SW480 (cell line): ENCODE measurements at regions not wholly inside any gene's neighbourhood (a gene's known extent, or its start where the extent isn't known, plus 50 kb on each side); places are given as distances from the start of the nearest gene placed in this dataset.
"Not testable (repeated sequence)": the region's sequence is repeated elsewhere in the genome, so short reads cannot be mapped to it uniquely, and the experiment has no call there.

Experiments used
- DNase-seq: peaks from one replicate; pipeline ENCODE4 v3.0.0-alpha.2; 2016; ENCODE audit warnings: low spot score

DNA sequence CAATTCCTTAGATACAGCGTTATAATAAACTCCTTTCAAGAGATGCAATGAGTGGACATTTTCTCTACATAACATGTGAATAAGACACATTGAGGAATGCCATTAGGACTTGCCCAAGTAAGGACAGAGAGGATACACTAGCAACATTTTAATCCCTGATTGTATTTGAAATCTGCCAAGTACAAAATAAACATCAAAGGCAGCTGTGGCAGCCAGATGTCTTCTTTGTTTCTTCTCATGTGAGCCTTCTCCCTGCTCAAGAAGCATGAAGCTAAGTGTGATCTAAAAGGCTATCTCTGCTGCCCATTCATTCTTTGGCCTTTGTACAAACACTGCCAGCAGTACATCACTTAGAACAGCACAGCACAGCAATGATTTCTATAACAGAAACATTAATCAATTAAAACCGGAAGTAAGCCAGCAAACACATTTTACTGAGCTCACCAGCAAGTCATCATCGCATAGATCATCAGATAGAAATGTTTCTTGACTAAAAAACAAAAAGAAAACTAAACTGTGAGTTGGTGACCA lies 364.0 kb downstream of the CNTN6 start:
- DNase-seq: no peak

DNA sequence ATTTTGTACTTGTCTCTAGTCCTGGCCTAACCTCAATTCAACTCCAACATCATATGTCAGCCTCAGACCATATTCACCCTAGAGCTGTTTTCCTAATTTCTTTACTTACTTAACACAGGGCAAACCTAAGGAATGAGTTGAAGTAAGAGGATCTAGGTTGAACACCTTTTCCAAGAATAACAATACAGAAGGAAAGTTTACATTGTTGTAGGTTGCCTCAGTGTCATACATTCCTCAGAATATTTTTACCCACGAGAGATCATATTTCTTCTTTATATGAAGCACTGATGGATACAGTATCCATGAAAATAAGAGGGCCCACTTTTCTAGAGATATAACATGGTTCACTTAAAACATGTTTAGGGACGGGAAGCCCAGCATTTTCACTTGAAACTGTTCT lies 369.5 kb downstream of the CNTN6 start:
- DNase-seq: no peak

DNA sequence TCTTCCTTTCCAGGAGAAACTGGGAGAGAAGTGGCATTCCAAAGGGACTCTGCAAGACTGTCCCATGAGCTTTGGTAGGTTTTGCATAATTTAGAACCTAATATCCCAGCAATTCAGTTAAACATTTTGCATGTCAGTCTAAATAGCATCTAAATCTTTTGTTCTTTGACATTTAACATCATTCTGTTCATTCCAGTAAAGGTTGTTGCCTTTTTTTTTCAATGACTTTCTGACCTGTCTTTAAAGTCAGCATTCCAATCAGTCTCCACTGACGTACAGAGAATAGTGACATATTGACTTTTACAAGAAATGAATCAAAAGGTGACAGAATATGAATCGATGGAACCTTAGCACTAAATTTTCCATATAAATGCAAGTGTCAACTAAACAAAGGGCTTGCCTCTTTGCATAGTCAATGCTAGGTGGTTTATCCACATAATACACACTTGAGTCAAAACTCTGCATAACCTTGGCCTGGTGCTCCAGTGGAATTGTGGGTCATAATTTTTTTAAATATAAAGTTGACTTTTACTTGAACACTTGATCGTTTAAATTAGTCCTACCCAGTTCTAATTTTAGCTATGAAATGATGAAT lies 370.1 kb downstream of the CNTN6 start:
- DNase-seq: no peak

DNA sequence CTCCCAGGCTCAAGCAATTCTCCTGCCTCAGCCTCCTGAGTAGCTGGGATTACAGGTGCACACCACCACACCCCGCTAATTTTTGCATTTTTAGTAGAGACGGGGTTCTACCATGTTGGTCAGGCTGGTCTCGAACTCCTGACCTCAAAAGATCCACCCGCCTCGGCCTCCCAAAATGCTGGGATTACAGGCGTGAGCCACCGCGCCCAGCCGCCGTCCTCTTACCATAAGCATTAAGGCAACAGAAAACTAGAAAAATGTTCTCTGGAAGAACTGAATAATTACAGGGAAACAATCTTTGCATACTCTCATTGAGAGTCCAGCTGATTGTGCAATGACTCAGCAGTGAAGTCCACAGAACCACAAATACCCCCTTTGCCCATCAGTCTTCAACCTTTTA lies 372.3 kb downstream of the CNTN6 start:
- DNase-seq: not testable (repeated sequence)

DNA sequence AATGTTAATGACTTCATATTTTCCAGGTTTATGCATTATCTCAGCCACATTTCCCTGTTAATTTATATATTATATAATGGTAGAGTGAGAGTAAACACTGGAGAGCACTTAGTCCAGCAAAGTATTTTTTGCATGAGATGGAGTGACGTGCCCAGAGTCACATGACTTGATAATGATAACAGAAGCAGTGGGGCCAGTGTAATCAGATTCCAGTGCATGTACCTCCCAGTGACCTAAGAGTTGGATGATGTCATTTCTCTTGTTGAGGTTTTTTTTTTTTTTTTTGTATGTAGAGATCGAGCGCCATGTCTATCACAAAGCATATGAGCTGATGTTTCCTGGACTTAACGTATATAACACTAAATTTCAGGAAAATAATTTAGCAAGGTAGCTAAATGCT lies 375.3 kb downstream of the CNTN6 start:
- DNase-seq: no peak

DNA sequence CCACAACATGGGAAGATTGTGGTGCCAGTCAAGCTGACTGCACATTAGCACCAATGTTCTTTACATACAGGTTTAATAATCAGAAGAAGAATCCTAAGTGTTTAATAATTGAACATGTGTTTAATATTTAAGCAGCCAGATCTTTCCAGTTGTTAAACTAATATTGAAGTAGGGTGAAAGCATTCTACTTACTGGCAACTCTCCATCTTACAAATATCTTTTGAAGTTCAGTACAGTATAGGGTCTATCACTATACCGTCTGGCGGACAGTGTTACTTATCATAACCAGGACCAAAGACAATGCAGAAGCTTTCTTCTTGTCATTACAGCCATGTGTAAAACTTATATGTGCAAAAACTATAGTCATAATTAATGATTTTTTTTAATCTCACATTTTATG lies 376.4 kb downstream of the CNTN6 start:
- DNase-seq: no peak

DNA sequence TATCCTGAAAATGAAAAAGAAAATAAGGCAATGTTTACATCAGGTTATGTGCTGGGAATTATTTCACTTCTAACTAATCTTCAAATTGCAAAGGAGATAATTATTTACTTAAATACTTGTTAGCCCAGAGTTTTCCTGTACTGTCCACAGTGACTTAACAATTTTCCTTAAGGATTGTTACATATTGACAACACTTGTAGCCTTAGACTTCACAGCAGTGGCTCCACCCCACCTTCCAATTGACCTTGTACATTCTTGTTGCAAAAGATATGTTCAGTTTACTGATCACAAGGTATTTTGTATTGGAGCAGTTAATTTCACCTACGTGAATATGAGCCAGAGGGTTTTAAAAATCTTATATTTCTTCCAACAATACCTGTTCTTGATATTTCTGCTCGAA lies 376.9 kb downstream of the CNTN6 start:
- no peak for DNase-seq

DNA sequence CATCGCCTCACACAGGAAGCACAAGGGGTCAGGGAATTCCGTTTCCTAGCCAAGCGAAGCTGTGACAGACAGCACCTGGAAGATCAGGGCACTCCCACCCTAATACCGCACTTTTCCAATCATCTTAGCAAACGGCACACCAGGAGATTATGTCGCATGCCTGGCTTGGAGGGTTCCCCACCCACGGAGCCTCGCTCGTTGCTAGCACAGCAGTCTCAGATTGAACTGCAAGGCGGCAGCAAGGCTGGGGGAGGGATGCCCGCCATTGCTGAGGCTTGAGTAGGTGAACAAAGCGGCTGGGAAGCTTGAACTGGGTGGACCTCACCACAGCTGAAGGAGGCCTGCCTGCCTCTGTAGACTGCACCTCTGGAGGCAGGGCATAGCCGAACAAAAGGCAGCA lies 384.8 kb downstream of the CNTN6 start:
- no peak for DNase-seq

DNA sequence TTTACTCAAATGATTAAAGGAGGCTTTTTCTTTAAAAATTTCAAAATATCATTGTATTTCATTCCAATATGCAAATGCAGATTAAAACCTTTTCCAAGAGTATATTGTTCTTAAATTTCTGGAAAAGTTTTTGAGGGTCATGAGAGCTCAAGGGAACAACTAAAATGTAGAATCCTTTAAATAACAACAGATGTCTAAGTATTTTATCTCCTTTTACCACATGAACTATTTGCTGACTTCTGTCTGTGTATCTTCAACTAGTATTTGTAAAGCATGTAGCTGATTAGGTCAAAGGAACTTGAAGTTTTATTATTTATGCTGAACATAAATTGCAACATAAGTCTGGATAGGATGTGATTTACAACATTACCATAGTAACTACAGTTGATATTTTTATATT lies 402.6 kb downstream of the CNTN6 start:
- no peak for DNase-seq

DNA sequence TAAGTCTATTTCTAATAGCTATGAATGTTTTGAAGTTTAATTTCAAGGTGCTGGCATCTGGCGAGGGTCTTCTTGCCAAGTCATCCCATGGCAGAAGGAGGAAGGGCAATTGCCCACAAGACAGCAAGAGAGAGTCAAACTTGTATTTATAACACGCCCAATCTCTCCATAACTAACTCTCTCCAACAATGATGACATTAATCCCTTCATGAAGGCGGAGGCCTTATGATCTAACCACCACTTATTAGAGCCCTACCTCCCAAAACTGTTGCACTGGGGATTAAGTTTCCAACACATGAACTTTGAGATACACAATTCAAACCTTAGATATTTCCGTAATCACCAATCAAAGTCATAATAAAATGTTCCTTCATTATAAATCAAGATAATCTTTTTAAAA lies 406.9 kb downstream of the CNTN6 start:
- DNase-seq: no peak

DNA sequence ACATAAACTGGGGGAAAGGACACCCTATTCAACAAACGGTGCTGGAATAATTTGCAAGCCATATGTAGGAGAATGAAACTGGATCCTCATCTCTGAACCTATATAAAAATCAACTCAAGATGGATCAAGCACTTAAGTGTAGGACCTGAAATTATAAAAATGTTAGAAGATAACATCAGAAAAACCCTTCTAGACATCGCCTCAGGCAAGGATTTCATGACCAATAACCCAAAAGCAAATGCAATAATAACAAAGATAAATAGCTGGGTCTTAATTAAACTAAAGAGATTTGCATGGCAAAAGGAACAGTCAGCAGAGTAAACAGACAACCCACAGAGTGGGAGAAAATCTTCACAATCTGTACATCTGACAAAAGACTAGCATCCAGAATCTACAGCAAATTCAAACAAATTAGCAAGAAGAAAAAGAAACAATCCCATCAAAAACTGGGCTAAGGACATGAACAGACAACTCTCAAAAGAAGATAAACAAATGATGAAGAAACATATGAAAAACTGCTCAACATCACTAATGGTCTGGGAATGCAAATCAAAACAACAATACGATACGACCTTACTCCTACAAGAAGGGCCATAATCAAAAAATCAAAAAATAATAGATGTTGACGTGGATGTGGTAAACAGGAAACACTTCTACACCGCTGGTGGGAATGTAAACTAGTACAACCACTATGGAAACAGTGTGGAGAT lies 408.7 kb downstream of the CNTN6 start:
- DNase-seq: no peak

DNA sequence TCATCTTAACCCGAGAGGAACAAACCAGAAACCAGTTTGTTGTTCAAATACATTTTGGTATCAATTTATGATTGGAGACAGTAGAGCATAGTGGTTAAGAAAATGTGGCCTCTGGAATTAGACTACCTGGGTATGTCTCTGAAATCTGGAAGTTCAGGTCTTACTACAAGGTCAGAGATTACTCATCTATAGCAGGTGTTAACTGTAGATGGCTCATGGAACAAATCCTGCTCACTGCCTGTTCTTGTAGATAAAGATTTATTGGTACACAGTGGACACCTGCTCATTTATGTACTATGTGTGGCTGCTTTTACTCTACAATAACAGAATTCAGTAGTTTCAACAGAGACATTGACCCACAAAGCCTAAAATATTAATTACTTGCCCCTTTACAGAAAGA lies 413.3 kb downstream of the CNTN6 start:
- DNase-seq: no peak

DNA sequence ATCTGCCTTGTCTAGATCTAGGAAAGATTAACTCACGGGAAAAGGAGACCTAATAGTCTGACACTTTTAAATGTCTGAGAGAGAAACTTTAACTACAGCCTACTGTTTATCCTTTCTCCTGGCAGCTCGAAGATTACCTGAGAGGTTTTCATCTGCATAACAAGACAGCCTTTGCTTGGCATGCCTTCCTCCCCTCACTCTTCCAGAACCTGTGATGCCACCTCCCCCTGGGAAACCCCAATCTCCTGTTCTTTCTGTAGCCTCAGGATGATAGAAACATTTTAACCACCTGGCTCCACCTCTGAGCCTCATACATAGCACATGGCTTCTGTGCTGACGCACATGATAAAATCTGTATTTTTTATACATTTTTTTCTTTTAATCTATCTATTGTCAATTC lies 420.8 kb downstream of the CNTN6 start:
- DNase-seq: no peak

DNA sequence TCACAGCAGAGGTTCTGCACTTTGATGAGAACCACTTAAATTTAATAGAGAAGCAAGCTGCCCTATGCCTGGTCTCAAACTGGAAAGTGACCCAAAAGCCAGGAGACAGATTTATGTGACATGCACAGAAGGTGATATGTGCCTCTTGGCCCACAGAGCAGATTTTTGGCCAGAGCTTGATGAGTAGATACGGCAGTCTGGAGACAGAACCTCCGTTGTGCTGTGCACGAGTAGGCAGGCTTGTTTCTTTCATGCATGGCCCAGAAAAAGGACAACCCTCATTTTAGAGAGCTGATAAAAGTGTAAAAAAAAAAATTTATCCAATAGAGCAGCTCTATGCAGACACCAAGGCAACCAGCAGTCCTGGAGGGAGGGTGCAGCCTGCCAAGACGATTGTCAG lies 423.1 kb downstream of the CNTN6 start:
- DNase-seq: no peak

DNA sequence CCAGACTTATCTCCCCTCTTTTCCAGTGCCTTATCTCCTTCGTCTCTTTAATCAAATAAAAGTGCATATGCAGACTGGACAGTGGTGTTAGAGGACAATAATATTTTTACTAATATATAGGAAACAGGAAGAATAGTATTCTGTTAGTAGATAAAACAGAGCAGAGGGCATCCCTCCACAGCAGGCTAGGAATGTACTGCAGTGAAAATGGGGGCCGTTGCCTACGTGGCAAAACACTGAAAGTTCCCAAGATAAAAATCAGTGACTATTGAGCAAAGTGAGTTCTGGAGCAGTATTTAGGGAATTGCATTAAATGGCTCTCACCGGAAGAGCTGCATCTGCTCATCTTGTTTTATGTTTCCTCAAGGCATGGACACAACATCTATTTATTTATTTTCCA lies 435.0 kb downstream of the CNTN6 start:
- DNase-seq: no peak

DNA sequence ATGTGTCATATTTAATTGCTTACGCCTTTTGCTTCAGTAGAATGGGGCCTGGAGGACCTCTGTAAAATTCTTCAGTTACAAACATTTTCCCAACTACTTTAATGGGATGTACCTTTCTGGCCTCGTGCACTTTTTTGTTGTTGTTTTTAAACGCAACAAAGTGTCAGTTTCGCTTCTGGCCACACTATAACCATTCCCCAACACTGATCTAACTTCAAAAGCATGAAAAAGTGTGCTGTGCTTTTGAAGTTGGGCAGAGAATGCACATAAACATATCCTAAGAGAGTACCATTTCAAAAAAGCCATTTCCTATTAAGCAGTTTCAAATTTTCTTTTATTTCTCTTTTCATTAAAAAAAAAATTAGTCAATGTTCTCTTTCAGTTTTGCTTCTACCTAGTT lies 435.8 kb downstream of the CNTN6 start:
- no peak for DNase-seq

DNA sequence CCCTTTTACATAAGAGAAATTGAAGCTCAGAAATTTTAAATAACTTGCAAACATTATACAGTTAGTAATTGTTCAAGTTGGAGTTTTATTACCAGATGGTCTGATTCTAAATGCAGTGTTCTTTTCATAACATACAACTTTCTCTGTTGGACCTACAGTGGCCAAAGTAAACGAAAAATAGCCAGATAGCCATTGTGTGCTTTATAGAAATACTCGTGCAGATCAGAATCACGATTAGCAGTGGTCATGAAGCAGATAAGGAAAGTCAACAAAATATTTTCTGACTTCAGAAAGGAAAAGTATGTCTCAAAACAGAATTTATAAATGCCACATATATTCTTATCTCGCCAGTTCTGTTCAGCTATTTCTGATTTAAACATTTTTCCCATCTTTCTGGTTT lies 436.9 kb downstream of the CNTN6 start:
- DNase-seq: no peak

DNA sequence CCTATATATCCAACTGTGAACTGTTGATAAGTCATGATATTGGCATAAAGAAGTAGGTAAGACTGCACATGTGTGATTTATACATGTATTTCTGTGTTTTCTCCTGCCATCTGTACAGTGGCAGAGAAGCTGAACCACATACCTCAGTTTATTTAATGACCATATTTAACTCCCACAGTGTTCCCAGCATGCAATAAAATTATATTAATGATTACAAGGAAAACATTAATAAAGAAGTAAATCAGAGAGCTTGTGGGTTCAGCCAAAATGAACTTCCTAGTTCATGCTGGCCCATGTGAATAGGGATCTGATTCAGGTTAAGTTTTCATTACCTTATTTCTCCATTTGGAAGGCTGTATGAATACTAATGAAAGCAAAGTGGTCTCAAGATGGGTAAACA lies 439.2 kb downstream of the CNTN6 start:
- DNase-seq: no peak

DNA sequence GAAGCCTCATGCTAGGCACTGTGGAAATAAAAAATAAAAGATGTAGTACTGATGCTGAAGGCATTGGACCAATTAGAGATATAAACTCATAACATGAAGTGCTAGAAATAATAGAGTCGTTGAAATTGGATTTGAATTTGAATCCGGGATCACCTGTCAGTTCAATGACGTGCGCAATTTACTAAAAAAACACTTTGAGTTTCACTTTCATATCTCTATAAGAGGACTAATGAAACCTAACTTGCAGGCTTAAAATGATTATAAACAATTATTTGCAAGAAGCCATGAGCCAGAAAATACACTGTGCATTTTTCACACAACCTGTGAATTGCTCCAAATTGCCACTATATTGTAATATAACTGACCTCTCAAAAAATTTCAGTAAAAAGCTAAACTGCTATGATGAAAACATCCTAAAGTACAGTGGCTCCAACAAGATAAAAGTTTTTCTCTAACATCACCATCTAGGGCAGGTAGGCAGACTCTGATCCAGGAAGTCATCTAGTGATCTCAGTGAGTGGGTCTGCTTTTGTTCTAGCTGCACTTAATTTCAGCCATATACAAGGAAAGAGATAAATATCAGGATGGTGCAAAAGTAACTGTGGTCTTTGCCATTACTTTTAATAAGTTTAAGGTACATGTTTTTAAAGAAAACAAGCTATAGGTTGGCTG lies 440.2 kb downstream of the CNTN6 start:
- DNase-seq: no peak

DNA sequence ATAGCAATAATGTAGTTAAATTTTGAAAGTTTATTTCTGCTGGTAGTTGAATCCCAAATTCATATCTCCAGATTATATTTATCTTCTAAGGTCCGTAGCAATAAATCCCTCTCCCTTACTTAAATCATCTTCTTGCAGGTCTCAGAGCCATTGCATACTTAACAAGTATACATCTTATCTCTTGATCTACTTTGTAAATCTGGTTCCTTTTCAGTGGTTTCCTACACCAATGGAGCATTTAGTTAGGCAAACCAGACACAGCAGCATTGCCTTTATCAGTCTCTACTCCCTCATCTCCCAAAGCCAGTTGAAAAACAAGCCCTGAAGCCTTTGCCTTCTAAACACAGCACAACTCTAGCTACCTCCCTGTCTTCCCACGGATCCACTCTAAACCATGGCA lies 440.9 kb downstream of the CNTN6 start:
- no peak for DNase-seq

DNA sequence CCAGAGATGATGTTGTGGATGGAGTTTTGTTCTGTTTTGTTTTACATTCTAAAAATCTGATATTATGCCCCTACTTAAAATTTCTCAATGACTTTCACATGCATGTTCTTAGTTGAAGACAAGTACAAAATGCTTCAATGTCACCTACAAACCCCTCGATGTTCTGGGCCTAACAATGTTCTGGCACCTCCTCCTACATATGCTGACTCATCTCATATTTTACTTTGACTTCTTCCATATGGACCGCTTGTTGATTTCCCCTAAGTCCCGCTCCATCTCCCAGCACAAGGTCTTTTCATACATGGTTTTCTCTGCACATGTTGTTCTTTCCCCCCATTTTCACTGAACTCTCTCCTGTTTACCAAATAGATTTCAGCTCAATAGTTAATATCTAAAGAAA lies 441.4 kb downstream of the CNTN6 start:
- no peak for DNase-seq

DNA sequence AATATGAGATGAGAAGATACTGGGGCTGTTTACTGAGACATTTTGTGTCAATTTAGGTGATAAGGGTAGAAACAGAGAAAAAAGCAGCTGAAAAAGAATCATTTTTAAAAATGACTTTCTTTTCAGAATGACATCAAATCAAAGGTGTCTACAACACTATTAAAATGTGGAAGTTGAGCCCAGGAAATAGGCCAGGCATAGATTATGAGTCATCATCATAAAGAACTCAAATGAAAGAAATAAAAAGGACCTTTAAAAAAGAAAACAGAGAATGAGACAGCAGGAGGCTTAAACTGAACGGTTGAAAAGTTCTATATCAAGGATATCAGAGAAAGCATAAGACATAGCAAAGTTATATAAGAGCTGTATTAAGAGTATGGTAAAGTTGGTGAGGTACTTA lies 442.5 kb downstream of the CNTN6 start:
- DNase-seq: no peak

DNA sequence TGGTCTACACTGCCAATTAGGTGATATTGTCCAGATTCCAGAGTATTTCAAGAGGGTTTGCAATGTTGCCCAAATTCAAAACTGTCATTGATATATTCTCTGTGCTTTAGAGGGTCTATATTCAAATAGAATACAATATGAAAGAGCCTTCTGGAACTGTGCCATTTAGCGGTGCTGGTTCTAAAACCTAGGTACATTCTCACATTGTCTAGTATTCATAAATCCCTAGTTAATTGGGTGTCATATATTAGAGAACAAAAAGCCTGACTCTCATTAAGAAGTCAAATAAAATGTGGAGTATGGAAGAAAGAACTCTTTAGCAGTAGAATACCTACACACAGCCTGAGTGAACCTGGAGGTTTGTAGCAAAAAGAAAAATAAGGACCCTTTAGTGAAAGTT lies 447.9 kb downstream of the CNTN6 start:
- no peak for DNase-seq

DNA sequence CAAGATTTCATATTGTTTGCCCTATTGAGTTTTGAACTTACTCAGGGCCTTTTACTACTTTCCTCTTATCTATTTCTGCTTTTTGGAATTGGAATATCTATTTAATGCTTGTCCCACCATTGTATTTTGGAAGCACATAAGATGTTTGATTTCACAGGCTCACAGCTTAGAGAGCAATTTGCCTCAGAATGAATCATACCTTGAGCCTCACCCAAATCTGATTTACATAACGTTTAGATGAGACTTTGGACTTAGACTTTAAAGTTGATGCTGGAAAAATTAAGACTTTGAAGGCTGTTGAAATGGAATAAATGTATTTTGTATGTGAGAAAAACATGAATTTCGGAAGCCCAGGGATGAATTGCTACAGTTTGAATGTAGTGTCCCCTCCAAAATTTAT lies 458.9 kb downstream of the CNTN6 start:
- no peak for DNase-seq
